ENCODE measurements at regions not wholly inside any gene's neighbourhood (a gene's known extent, or its start where the extent isn't known, plus 50 kb on each side); places are given as distances from the start of the nearest gene placed in this dataset.

GRCh38 chr3:55245351-55245750, 241.8 kb downstream of the WNT5A start:
- TF ChIP-seq POLR2A (IDR thresholded peaks at IDR 0.05; ENCODE audit: low read length): no peak
- TF ChIP-seq GATA1 (IDR thresholded peaks at IDR 0.05; ENCODE audit: low read depth, low read length): no peak

Measured in erythroblast (primary cell).